ENCODE measurements at regions not wholly inside any gene's neighbourhood (a gene's known extent, or its start where the extent isn't known, plus 50 kb on each side); places are given as distances from the start of the nearest gene placed in this dataset.
"Not testable (repeated sequence)": the region's sequence is repeated elsewhere in the genome, so short reads cannot be mapped to it uniquely, and the experiment has no call there.

- TF ChIP-seq CTCF (IDR thresholded peaks at IDR 0.05; ENCODE audit: control extremely low read depth in 1 of 3, insufficient read depth in 1 of 3, low read depth in 1 of 3, low read length in 3 of 3); SRF (IDR thresholded peaks at IDR 0.05; ENCODE audit: low read depth, low read length); PHF8 (conservative IDR thresholded peaks at IDR 0.05; ENCODE audit: low read depth, low read length); KDM5A (IDR thresholded peaks at IDR 0.05; ENCODE audit: low read length); POLR2A (IDR thresholded peaks at IDR 0.05; ENCODE audit: control extremely low read depth in 1 of 2, low read depth in 2 of 2, low read length in 2 of 2); GABPA (IDR thresholded peaks at IDR 0.05; ENCODE audit: borderline replicate concordance, insufficient read depth, low read length); TAF7 (optimal IDR thresholded peaks at IDR 0.05; ENCODE audit: borderline replicate concordance, low read depth, low read length); TEAD4 (IDR thresholded peaks at IDR 0.05; ENCODE audit: low read depth, low read length): not testable (repeated sequence)
Observed at GRCh38 chr14:19311023-19311422, 123.1 kb downstream of the POTEG start.
